H1 (cell line): ENCODE measurements at regions not wholly inside any gene's neighbourhood (a gene's known extent, or its start where the extent isn't known, plus 50 kb on each side); places are given as distances from the start of the nearest gene placed in this dataset.

Experiments used
- CTCF ChIA-PET: fragments of 300-600 bp; sonication (Branson Sonifier 250); formaldehyde crosslinking; loops from one replicate; lab custom pipeline; 2021; ENCODE audit not compliant: partially characterized antibody; lab: Charles Lee
- POLR2A ChIA-PET: fragments of 300-600 bp; sonication (Branson Sonifier 250); formaldehyde crosslinking; loops from one replicate; lab custom pipeline; 2021; ENCODE audit warnings: inconsistent platforms; ENCODE audit not compliant: partially characterized antibody; lab: Charles Lee
- DNase-seq, 2 experiments: peaks; one replicate each; pipeline versions ENCODE4 v3.0.0 to v3.0.0-alpha.2; 2010 to 2022; ENCODE audit warnings: low spot score in 2 of 2, low read depth in 1 of 2, mixed read lengths in 1 of 2
- FAIRE-seq: peaks from 2 replicates; lab custom pipeline; 2011; peaks lifted over from hg19 to GRCh38; lab: Jason Lieb, UNC
- H2AFZ ChIP-seq: 2 replicates; pipeline ENCODE4 v1.8.1; 2012; ENCODE audit warnings: low read length, inconsistent platforms
- H2AK5ac ChIP-seq: 2 replicates; pipeline ENCODE4 v1.6.1; 2013; ENCODE audit warnings: low read depth, low read length
- H2BK120ac ChIP-seq: replicated peaks from 2 replicates; pipeline ENCODE3; 2013; ENCODE audit warnings: low read depth, low read length, inconsistent platforms
- H2BK12ac ChIP-seq: 2 replicates; pipeline ENCODE4 v1.6.1; 2013; ENCODE audit warnings: low read depth, low read length
- H2BK15ac ChIP-seq: 2 replicates; pipeline ENCODE4 v1.6.1; 2013; ENCODE audit warnings: low read length
- H2BK20ac ChIP-seq: 2 replicates; pipeline ENCODE4 v1.6.1; 2013; ENCODE audit warnings: low read length
- H2BK5ac ChIP-seq: 2 replicates; pipeline ENCODE4 v1.6.1; 2013; ENCODE audit warnings: low read depth, low read length
- H3K14ac ChIP-seq: 2 replicates; pipeline ENCODE4 v1.6.1; 2013; ENCODE audit warnings: inconsistent platforms; ENCODE audit not compliant: insufficient read length
- H3K18ac ChIP-seq: 2 replicates; pipeline ENCODE4 v1.6.1; 2013; ENCODE audit warnings: low read length; ENCODE audit errors: extremely low read depth
- H3K23ac ChIP-seq: 2 replicates; pipeline ENCODE4 v1.6.1; 2013; ENCODE audit warnings: inconsistent platforms; ENCODE audit not compliant: insufficient read length
- H3K23me2 ChIP-seq: 2 replicates; pipeline ENCODE4 v1.6.1; 2013; ENCODE audit warnings: low read depth, low read length
- H3K27ac ChIP-seq: 2 replicates; pipeline ENCODE4 v1.6.1; 2011; ENCODE audit warnings: low read depth, low read length, inconsistent platforms
- H3K27me3 ChIP-seq, 4 experiments: replicated peaks in 1 of 4; 1 replicate in 1 of 4; 2 replicates in 3 of 4; pipeline versions ENCODE4 v1.6.1 to v1.8.1; 2011 to 2013; ENCODE audit warnings: low read length in 3 of 4, mild to moderate bottlenecking in 3 of 4, inconsistent platforms in 2 of 4, mixed read lengths in 2 of 4, moderate library complexity in 1 of 4; ENCODE audit not compliant: control insufficient read depth in 3 of 4, insufficient read depth in 3 of 4; ENCODE audit errors: extremely low read depth in 1 of 4
- H3K36me3 ChIP-seq, 4 experiments: 2 replicates each; pipeline versions ENCODE4 v1.6.1 to v1.8.1; 2011 to 2013; ENCODE audit warnings: mild to moderate bottlenecking in 4 of 4, low read length in 3 of 4, moderate library complexity in 2 of 4, control low read depth in 1 of 4, inconsistent platforms in 1 of 4; ENCODE audit not compliant: insufficient read depth in 4 of 4, control insufficient read depth in 2 of 4
- H3K4ac ChIP-seq: replicated peaks from 2 replicates; pipeline ENCODE3; 2013; ENCODE audit warnings: low read length, low read depth, mixed read lengths, inconsistent platforms; ENCODE audit not compliant: insufficient read length
- H3K4me1 ChIP-seq, 4 experiments: replicated peaks in 1 of 4; 1 replicate in 1 of 4; 2 replicates in 3 of 4; pipeline versions ENCODE4 v1.6.1 to v1.8.1; 2011 to 2013; ENCODE audit warnings: low read length in 3 of 4, inconsistent platforms in 2 of 4, mixed read lengths in 1 of 4; ENCODE audit not compliant: insufficient read depth in 4 of 4, control insufficient read depth in 3 of 4
- H3K4me2 ChIP-seq, 2 experiments: 2 replicates each; pipeline versions ENCODE4 v1.6.1 to v1.8.1; 2011 to 2013; ENCODE audit warnings: low read depth in 2 of 2, low read length in 2 of 2, control low read depth in 1 of 2, inconsistent platforms in 1 of 2, mild to moderate bottlenecking in 1 of 2; ENCODE audit not compliant: insufficient read depth in 1 of 2
- H3K4me3 ChIP-seq, 4 experiments: fragments of 200-600, 300-600 bp in 1 of 4; sonication (generic), shearing (Covaris generic), sonication (Bioruptor Twin) in 1 of 4; 2 replicates each; pipeline versions ENCODE4 v1.5.1 to v1.8.1; 2011 to 2016; ENCODE audit warnings: low read length in 4 of 4, low read depth in 3 of 4, control low read depth in 2 of 4, inconsistent platforms in 2 of 4, mild to moderate bottlenecking in 2 of 4, mixed read lengths in 1 of 4, moderate library complexity in 1 of 4; ENCODE audit not compliant: insufficient read depth in 2 of 4; ENCODE audit errors: extremely low read depth in 1 of 4
- H3K56ac ChIP-seq: replicated peaks from 2 replicates; pipeline ENCODE3; 2013; ENCODE audit warnings: low read depth, mild to moderate bottlenecking, mixed read lengths, low read length, inconsistent platforms; ENCODE audit not compliant: insufficient read length
- H3K79me1 ChIP-seq: 2 replicates; pipeline ENCODE4 v1.6.1; 2013; ENCODE audit warnings: low read depth, low read length, control low read depth
- H3K79me2 ChIP-seq, 2 experiments: 2 replicates each; pipeline versions ENCODE4 v1.6.1 to v1.8.1; 2012 to 2013; ENCODE audit warnings: low read length in 2 of 2, mild to moderate bottlenecking in 2 of 2, inconsistent platforms in 1 of 2; ENCODE audit not compliant: insufficient read depth in 2 of 2, control insufficient read depth in 1 of 2
- H3K9ac ChIP-seq, 4 experiments: replicated peaks in 1 of 4; 1 replicate in 1 of 4; 2 replicates in 3 of 4; pipeline versions ENCODE4 v1.6.1 to v1.8.1; 2011 to 2013; ENCODE audit warnings: low read depth in 3 of 4, low read length in 3 of 4, control low read depth in 2 of 4, mild to moderate bottlenecking in 2 of 4, moderate library complexity in 2 of 4, inconsistent platforms in 1 of 4; ENCODE audit errors: extremely low read depth in 1 of 4
- H3K9me3 ChIP-seq, 2 experiments: 2 replicates each; pipeline versions ENCODE4 v1.6.1 to v1.8.1; 2012 to 2013; ENCODE audit warnings: mild to moderate bottlenecking in 2 of 2, moderate library complexity in 2 of 2, control low read depth in 1 of 2, inconsistent platforms in 1 of 2, low read depth in 1 of 2, low read length in 1 of 2, mixed read lengths in 1 of 2; ENCODE audit not compliant: insufficient read depth in 2 of 2
- H4K20me1 ChIP-seq, 2 experiments: replicated peaks in 1 of 2; 2 replicates each; pipeline versions ENCODE3 to v1.8.1; 2011 to 2013; ENCODE audit warnings: inconsistent platforms in 2 of 2, low read length in 2 of 2, mild to moderate bottlenecking in 1 of 2; ENCODE audit not compliant: insufficient read depth in 2 of 2, control insufficient read depth in 1 of 2
- H4K5ac ChIP-seq: 2 replicates; pipeline ENCODE4 v1.6.1; 2013; ENCODE audit warnings: low read length, low read depth, mixed read lengths, inconsistent platforms; ENCODE audit not compliant: insufficient read length
- H4K8ac ChIP-seq: 2 replicates; pipeline ENCODE4 v1.8.0; 2013; ENCODE audit warnings: mild to moderate bottlenecking, moderate library complexity, low read length, inconsistent platforms; ENCODE audit not compliant: insufficient read depth; ENCODE audit errors: extremely low read depth
- H4K91ac ChIP-seq: replicated peaks from 2 replicates; pipeline ENCODE3; 2013; ENCODE audit warnings: low read length, mixed read lengths, inconsistent platforms; ENCODE audit not compliant: insufficient read length
- FOSL1 ChIP-seq: IDR thresholded peaks from 2 replicates; pipeline ENCODE4 v1.6.1; 2011; ENCODE audit warnings: mild to moderate bottlenecking, low read depth, low read length, moderate library complexity; ENCODE audit not compliant: insufficient read depth
- RFX5 ChIP-seq: IDR thresholded peaks from 2 replicates; pipeline ENCODE4 v1.6.1; 2011; ENCODE audit warnings: low read depth, low read length, improper control_type of control experiment, borderline replicate concordance
- ZNF274 ChIP-seq: IDR thresholded peaks from 2 replicates; pipeline ENCODE4 v1.7.0; 2012; ENCODE audit warnings: low read length, borderline replicate concordance; ENCODE audit errors: extremely low read depth
- WGBS, 2 experiments: shearing (Covaris generic) in 1 of 2; methylation state at CpG; one replicate each; pipeline versions ENCODE4 v1.1.6 to v1.1.7; 2013 to 2015; ENCODE audit warnings: low lambda C conversion rate in 2 of 2, mixed read lengths in 2 of 2, inconsistent platforms in 1 of 2, low coverage in 1 of 2, missing lambda C conversion rate in 1 of 2; ENCODE audit not compliant: insufficient replicate concordance in 2 of 2, insufficient coverage in 1 of 2, insufficient read length in 1 of 2; ENCODE audit errors: extremely low coverage in 1 of 2, missing lambda C conversion rate in 1 of 2; 5-methylcytosine and 5-hydroxymethylcytosine counted together
- TF ChIP-seq, protein P1 (sequence below): IDR thresholded peaks from 2 replicates; pipeline ENCODE4 v1.6.1; 2011; ENCODE audit warnings: low read depth, mild to moderate bottlenecking, low read length; ENCODE audit not compliant: insufficient read depth

DNA sequence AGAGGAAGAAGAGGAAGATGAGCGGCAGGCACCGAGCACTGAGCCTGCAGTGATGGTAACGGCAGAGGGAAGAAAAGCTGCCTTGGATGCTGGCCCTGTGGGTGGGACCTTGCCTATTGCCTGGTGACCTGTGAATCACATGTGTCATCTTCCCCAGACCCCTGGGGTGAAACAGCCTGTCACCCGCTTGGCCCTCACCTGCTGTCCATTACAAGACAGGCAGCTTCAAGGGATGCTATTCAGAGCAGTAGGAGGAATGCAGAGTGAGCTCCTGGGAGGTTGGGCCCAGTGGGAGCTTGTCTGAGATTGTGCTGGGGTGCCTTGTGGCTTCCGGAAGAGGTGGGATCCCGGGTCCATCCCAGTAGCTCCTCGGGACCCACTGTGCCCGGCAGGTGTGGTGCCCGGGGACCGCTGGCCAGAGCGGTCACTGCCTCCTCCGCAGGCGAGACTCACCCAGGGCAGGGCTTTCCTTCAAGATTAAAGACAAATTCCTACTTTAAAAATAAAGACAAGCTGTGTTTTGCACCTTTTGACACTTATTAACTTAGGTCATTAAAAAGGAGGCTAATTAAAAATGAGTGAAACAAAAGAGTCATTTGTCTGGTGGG, 440.2 kb upstream of the MKI67 start:
- Histone ChIP-seq H3K23ac (no peak overlapping the region), H3K4me1 (no peaks in the 10 kb centered on the region; a peak in 1 of 7 replicates), H4K20me1 (no peaks in the 10 kb centered on the region), H2BK120ac (no peak overlapping the region), H4K5ac (no peak overlapping the region), H3K27ac (no peak overlapping the region), H3K4me3 (no peak overlapping the region), H2BK12ac (no peak overlapping the region; the same call in 1 of the 2 replicates), H3K14ac (no peak overlapping the region), H3K36me3 (no peaks in the 10 kb centered on the region; a peak in 1 of 8 replicates), H4K91ac (no peak overlapping the region), H2BK5ac (no peak overlapping the region), H4K8ac (no peak overlapping the region), H3K4me2 (no peak overlapping the region), H3K4ac (no peak overlapping the region), H3K23me2 (no peaks in the 10 kb centered on the region; the same call in 1 of the 2 replicates), H3K18ac (no peak overlapping the region), H3K27me3 (no peaks in the 10 kb centered on the region), H2BK20ac (no peak overlapping the region), H3K9me3 (peaks cover 7 to 14% of the 10 kb centered on the region in 2 experiments; a peak in 2 of 4 replicates), H2AFZ (no peak overlapping the region), H3K9ac (no peak overlapping the region), H2AK5ac (no peak overlapping the region), H3K79me1 (no peaks in the 10 kb centered on the region), H3K79me2 (no peaks in the 10 kb centered on the region), H3K56ac (no peak overlapping the region), H2BK15ac (no peak overlapping the region)
- DNase-seq (no peak), FAIRE-seq (no peak)
- WGBS, 2 experiments = 87% methylated on average over 13 of the region's 13 CpGs; no CpG with 5 or more reads in 1 of the 2 experiments
- CTCF ChIA-PET = interaction anchor here (0.6 to 2.5 kb wide), 15 partner anchors 12 to 304 kb away, joined by 3 to 6 read pairs (median 3); no protein-coding TSS in a partner anchor
- POLR2A ChIA-PET = no interaction called here
- TF ChIP-seq, protein P1, sequence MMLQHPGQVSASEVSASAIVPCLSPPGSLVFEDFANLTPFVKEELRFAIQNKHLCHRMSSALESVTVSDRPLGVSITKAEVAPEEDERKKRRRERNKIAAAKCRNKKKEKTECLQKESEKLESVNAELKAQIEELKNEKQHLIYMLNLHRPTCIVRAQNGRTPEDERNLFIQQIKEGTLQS = no peak
- no peak for TF ChIP-seq ZNF274
- TF ChIP-seq RFX5 = no peak
- TF ChIP-seq FOSL1 = no peak
